Adrenal gland (tissue), 9 donors: ENCODE measurements at regions not wholly inside any gene's neighbourhood (a gene's known extent, or its start where the extent isn't known, plus 50 kb on each side); places are given as distances from the start of the nearest gene placed in this dataset.

Source experiments
- DNase-seq, 7 donors: peaks; one replicate each; pipeline ENCODE4 v3.0.0-alpha.2; 2019 to 2020
- H3K27ac ChIP-seq, 5 donors: fragments of 200-600 bp; sonication (generic) in 4 of 5; 1 replicate in 3 of 5; 2 replicates in 2 of 5; pipeline versions ENCODE4 v1.5.1 to v1.8.0; 2016 to 2020; ENCODE audit warnings: mild to moderate bottlenecking in 1 of 5
- H3K27me3 ChIP-seq: fragments of 200-600 bp; 2 replicates; pipeline ENCODE4 v1.8.0; 2021
- H3K36me3 ChIP-seq, 2 donors: fragments of 200-600 bp; replicated peaks in 1 of 2; 1 replicate in 1 of 2; 2 replicates in 1 of 2; pipeline versions ENCODE4 v1.5.1 to v1.8.0; 2018 to 2022
- H3K4me1 ChIP-seq, 2 donors: fragments of 200-600 bp; replicated peaks in 1 of 2; 1 replicate in 1 of 2; 2 replicates in 1 of 2; pipeline versions ENCODE4 v1.5.1 to v1.8.0; 2018 to 2021
- H3K4me3 ChIP-seq, 4 donors: fragments of 200-600 bp; sonication (generic) in 3 of 4; one replicate each; pipeline ENCODE4 v1.5.1; 2016 to 2018
- H3K9me3 ChIP-seq, 3 donors: fragments of 200-600 bp; sonication (generic) in 1 of 3; replicated peaks in 1 of 3; 1 replicate in 2 of 3; 2 replicates in 1 of 3; pipeline versions ENCODE4 v1.5.1 to v1.8.0; 2016 to 2021
- CTCF ChIP-seq, 6 experiments: fragments of 450-650 bp in 4 of 6; fragments of 200-600 bp in 2 of 6; sonication (generic) in 1 of 6; IDR thresholded peaks; 1 replicate in 5 of 6; 2 replicates in 1 of 6; pipeline versions ENCODE4 v1.5.1 to v1.8.0; 2016 to 2021; ENCODE audit warnings: antibody characterized with exemption in 6 of 6, mild to moderate bottlenecking in 2 of 6, moderate library complexity in 1 of 6
- POLR2A ChIP-seq, 2 donors: fragments of 450-650 bp; IDR thresholded peaks; one replicate each; pipeline ENCODE4 v1.6.1; 2017; ENCODE audit warnings: antibody characterized with exemption in 2 of 2, mild to moderate bottlenecking in 2 of 2, moderate library complexity in 1 of 2
- WGBS, 4 donors: extraction: QIAGEN DNeasy Blood & Tissue Kit in 2 of 4; methylation state at CpG; one replicate each; pipeline versions ENCODE4 v1.1.5 to v1.1.7; 2013 to 2017; 5-methylcytosine and 5-hydroxymethylcytosine counted together
- intact Hi-C, 2 donors: fragments of 100-400 bp; cut with DNase I; formaldehyde crosslinking; loops; one replicate each; pipeline versions ENCODE4 v1.14.1 to v1.15.0; 2022 to 2023
- donor health status: healthy with polysubstance abuse.
- donor health status: Bipolar disorder and iron deficiency.
- donor health status: DM: yes; HTN: yes; CAD: no.
- donor health status: DM: no; HTN: no; CAD: no.
- donor health status: DM: no; HTN: no; CAD: no.

GRCh38 chr4:65923616-65924015, 253.3 kb upstream of the EPHA5 start:
- no peak for DNase-seq
- no peaks in the 10 kb centered on the region for H3K4me1 ChIP-seq
- no peaks in the 10 kb centered on the region for H3K36me3 ChIP-seq
- no peak for TF ChIP-seq POLR2A (IDR thresholded peaks at IDR 0.05)
- no peak for TF ChIP-seq CTCF (IDR thresholded peaks at IDR 0.05)
- no peaks in the 10 kb centered on the region for H3K27me3 ChIP-seq
- no peaks in the 10 kb centered on the region for H3K9me3 ChIP-seq
- H3K27ac ChIP-seq = no peak overlapping the region
- H3K4me3 ChIP-seq = no peak overlapping the region
- intact Hi-C loops = no loop called here
- 0 to 29% (median 0%) methylated on average over 1 of the region's 1 CpG; no CpG with 5 or more reads in 1 of the 4 donors for WGBS, 4 donors

- no peak for DNase-seq
- no peak overlapping the region for H3K4me3 ChIP-seq
- TF ChIP-seq POLR2A (IDR thresholded peaks at IDR 0.05) = no peak
- no peak for TF ChIP-seq CTCF (IDR thresholded peaks at IDR 0.05)
- H3K36me3 ChIP-seq = no peaks in the 10 kb centered on the region
- intact Hi-C loops = no loop called here
- H3K27me3 ChIP-seq = no peaks in the 10 kb centered on the region
- H3K9me3 ChIP-seq = no peaks in the 10 kb centered on the region
- no peak overlapping the region for H3K27ac ChIP-seq
- H3K4me1 ChIP-seq = no peaks in the 10 kb centered on the region
- 81 to 88% (median 83%) methylated on average over 10 of the region's 10 CpGs for WGBS, 4 donors
Observed at GRCh38 chr4:65921180-65921579, 250.9 kb upstream of the EPHA5 start.

- no peaks in the 10 kb centered on the region for H3K9me3 ChIP-seq
- TF ChIP-seq POLR2A (IDR thresholded peaks at IDR 0.05) (no peak), CTCF (IDR thresholded peaks at IDR 0.05) (no peak)
- H3K4me3 ChIP-seq = no peak overlapping the region
- no peak overlapping the region for H3K27ac ChIP-seq
- no peaks in the 10 kb centered on the region for H3K36me3 ChIP-seq
- intact Hi-C loops = no loop called here
- H3K27me3 ChIP-seq = no peaks in the 10 kb centered on the region
- DNase-seq = no peak
- H3K4me1 ChIP-seq = no peaks in the 10 kb centered on the region
Observed at GRCh38 chr4:65918872-65919271, 248.6 kb upstream of the EPHA5 start.

GRCh38 chr4:65918212-65918611, 247.9 kb upstream of the EPHA5 start:
- no peak for TF ChIP-seq CTCF (IDR thresholded peaks at IDR 0.05)
- TF ChIP-seq POLR2A (IDR thresholded peaks at IDR 0.05) = no peak
- intact Hi-C loops = no loop called here

More at GRCh38 chr4:65918212-65918611, 247.9 kb upstream of the EPHA5 start:
- no peaks in the 10 kb centered on the region for H3K9me3 ChIP-seq
- no peaks in the 10 kb centered on the region for H3K36me3 ChIP-seq
- WGBS, 4 donors = 0 to 9% (median 0%) methylated on average over 1 of the region's 1 CpG
- H3K4me1 ChIP-seq = no peaks in the 10 kb centered on the region
- no peak overlapping the region for H3K4me3 ChIP-seq
- H3K27me3 ChIP-seq = no peaks in the 10 kb centered on the region
- no peak for DNase-seq
- no peak overlapping the region for H3K27ac ChIP-seq
